SK-N-SH treated with all-trans-retinoic acid at 6 μM for 48 hours (cell line): ENCODE measurements at regions not wholly inside any gene's neighbourhood (a gene's known extent, or its start where the extent isn't known, plus 50 kb on each side); places are given as distances from the start of the nearest gene placed in this dataset.

Source experiments
- ATAC-seq: fragments of 200-7000 bp; cut with Tn5 transposase; 3 replicates; pipeline ENCODE4 v1.9.1; 2020; ENCODE audit warnings: mild to moderate bottlenecking, moderate library complexity
- ARNTL ChIP-seq: fragments of 450-650 bp; formaldehyde crosslinking; IDR thresholded peaks from 2 replicates; pipeline ENCODE4 v1.5.0; 2020; ENCODE audit warnings: low read depth, mild to moderate bottlenecking, moderate library complexity, borderline replicate concordance
- BACH2 ChIP-seq: fragments of 250-450 bp; sonication (Bioruptor Pico); IDR thresholded peaks from 2 replicates; pipeline ENCODE4 v1.9.0; 2021; ENCODE audit warnings: mild to moderate bottlenecking, borderline replicate concordance
- CREB5 ChIP-seq: fragments of 250-450 bp; sonication (Bioruptor Pico); IDR thresholded peaks from 2 replicates; pipeline ENCODE4 v1.5.1; 2020; ENCODE audit warnings: low read depth, mild to moderate bottlenecking, moderate library complexity
- CSDC2 ChIP-seq: fragments of 250-450 bp; sonication (Bioruptor Pico); IDR thresholded peaks from 2 replicates; pipeline ENCODE4 v1.5.0; 2020; ENCODE audit warnings: mild to moderate bottlenecking, moderate library complexity
- ESRRG ChIP-seq: fragments of 250-450 bp; sonication (Bioruptor Pico); IDR thresholded peaks from 2 replicates; pipeline ENCODE4 v1.6.1; 2021; ENCODE audit warnings: mild to moderate bottlenecking
- GLIS3 ChIP-seq: fragments of 250-450 bp; sonication (Bioruptor Pico); IDR thresholded peaks from 2 replicates; pipeline ENCODE4 v1.5.0; 2020; ENCODE audit warnings: mild to moderate bottlenecking, moderate library complexity
- ISL1 ChIP-seq: fragments of 250-450 bp; sonication (Bioruptor Pico); IDR thresholded peaks from 2 replicates; pipeline ENCODE4 v2.1.2; 2022; ENCODE audit warnings: mild to moderate bottlenecking, moderate library complexity
- OSR1 ChIP-seq: fragments of 250-450 bp; sonication (Bioruptor Pico); IDR thresholded peaks from 2 replicates; pipeline ENCODE4 v1.8.0; 2022; ENCODE audit warnings: moderate library complexity, mild to moderate bottlenecking, inconsistent platforms
- PATZ1 ChIP-seq: fragments of 250-450 bp; sonication (Bioruptor Pico); IDR thresholded peaks from 2 replicates; pipeline ENCODE4 v1.8.0; 2020; ENCODE audit warnings: mild to moderate bottlenecking, moderate library complexity, borderline replicate concordance
- POU6F1 ChIP-seq: fragments of 250-450 bp; sonication (Bioruptor Pico); IDR thresholded peaks from 2 replicates; pipeline ENCODE4 v1.8.0; 2021; ENCODE audit warnings: low read depth, mild to moderate bottlenecking, moderate library complexity, borderline replicate concordance
- PPARA ChIP-seq: fragments of 250-450 bp; sonication (Bioruptor Pico); IDR thresholded peaks from 2 replicates; pipeline ENCODE4 v1.5.0; 2020; ENCODE audit warnings: mild to moderate bottlenecking, borderline replicate concordance
- RARB ChIP-seq: fragments of 250-450 bp; sonication (Bioruptor Pico); IDR thresholded peaks from 2 replicates; pipeline ENCODE4 v1.8.0; 2021; ENCODE audit warnings: mild to moderate bottlenecking, moderate library complexity
- SNAI2 ChIP-seq: fragments of 250-450 bp; sonication (Bioruptor Pico); IDR thresholded peaks from 2 replicates; pipeline ENCODE4 v1.5.0; 2020; ENCODE audit warnings: mild to moderate bottlenecking, moderate library complexity
- TCF4 ChIP-seq: fragments of 250-450 bp; sonication (Bioruptor Pico); IDR thresholded peaks from 2 replicates; pipeline ENCODE4 v1.8.0; 2021; ENCODE audit warnings: mild to moderate bottlenecking, moderate library complexity, borderline replicate concordance
- ZC3H10 ChIP-seq: fragments of 250-450 bp; sonication (Bioruptor Pico); IDR thresholded peaks from 2 replicates; pipeline ENCODE4 v1.5.1; 2021; ENCODE audit warnings: mild to moderate bottlenecking, moderate library complexity
- ZFP3 ChIP-seq: fragments of 250-450 bp; sonication (Bioruptor Pico); IDR thresholded peaks from 2 replicates; pipeline ENCODE4 v1.5.0; 2020; ENCODE audit warnings: mild to moderate bottlenecking, moderate library complexity
- ZFP30 ChIP-seq: fragments of 450-650 bp; formaldehyde crosslinking; IDR thresholded peaks from 2 replicates; pipeline ENCODE4 v1.5.0; 2022; ENCODE audit warnings: mild to moderate bottlenecking, moderate library complexity
- ZNF565 ChIP-seq: fragments of 450-650 bp; formaldehyde crosslinking; conservative IDR thresholded peaks from 2 replicates; pipeline ENCODE4 v1.5.0; 2020; ENCODE audit warnings: low read depth, mild to moderate bottlenecking, moderate library complexity
- ZNF70 ChIP-seq: fragments of 450-650 bp; formaldehyde crosslinking; IDR thresholded peaks from 2 replicates; pipeline ENCODE4 v1.5.0; 2020; ENCODE audit warnings: mild to moderate bottlenecking, moderate library complexity
- ZNF8 ChIP-seq: fragments of 450-650 bp; formaldehyde crosslinking; IDR thresholded peaks from 2 replicates; pipeline ENCODE4 v1.5.0; 2020; ENCODE audit warnings: mild to moderate bottlenecking, moderate library complexity
- TF ChIP-seq, protein P1 (sequence below): fragments of 250-450 bp; sonication (Bioruptor Pico); IDR thresholded peaks from 2 replicates; pipeline ENCODE4 v1.5.0; 2020; ENCODE audit warnings: mild to moderate bottlenecking, moderate library complexity
- TF ChIP-seq, protein P2 (sequence below): fragments of 250-450 bp; sonication (Bioruptor Pico); IDR thresholded peaks from 2 replicates; pipeline ENCODE4 v1.5.1; 2021; ENCODE audit warnings: mild to moderate bottlenecking, moderate library complexity

GRCh38 chr12:28855761-28856310 is 293.2 kb upstream of the FAR2 start:
- ATAC-seq: no peak
- TF ChIP-seq GLIS3 (CRISPR knock-in tag) (no peak), ZNF8 (no peak), POU6F1 (CRISPR knock-in tag) (no peak), CSDC2 (CRISPR knock-in tag) (no peak), ESRRG (CRISPR knock-in tag) (no peak), PPARA (CRISPR knock-in tag) (no peak), RARB (CRISPR knock-in tag) (no peak), CREB5 (CRISPR knock-in tag) (no peak), ZFP30 (CRISPR knock-in tag) (no peak), ARNTL (CRISPR knock-in tag) (no peak), TCF4 (CRISPR knock-in tag) (no peak), ISL1 (CRISPR knock-in tag) (no peak), SNAI2 (CRISPR knock-in tag) (no peak), OSR1 (CRISPR knock-in tag) (no peak), ZNF565 (CRISPR knock-in tag) (no peak), BACH2 (no peak), PATZ1 (CRISPR knock-in tag) (no peak)
- TF ChIP-seq, protein P1, sequence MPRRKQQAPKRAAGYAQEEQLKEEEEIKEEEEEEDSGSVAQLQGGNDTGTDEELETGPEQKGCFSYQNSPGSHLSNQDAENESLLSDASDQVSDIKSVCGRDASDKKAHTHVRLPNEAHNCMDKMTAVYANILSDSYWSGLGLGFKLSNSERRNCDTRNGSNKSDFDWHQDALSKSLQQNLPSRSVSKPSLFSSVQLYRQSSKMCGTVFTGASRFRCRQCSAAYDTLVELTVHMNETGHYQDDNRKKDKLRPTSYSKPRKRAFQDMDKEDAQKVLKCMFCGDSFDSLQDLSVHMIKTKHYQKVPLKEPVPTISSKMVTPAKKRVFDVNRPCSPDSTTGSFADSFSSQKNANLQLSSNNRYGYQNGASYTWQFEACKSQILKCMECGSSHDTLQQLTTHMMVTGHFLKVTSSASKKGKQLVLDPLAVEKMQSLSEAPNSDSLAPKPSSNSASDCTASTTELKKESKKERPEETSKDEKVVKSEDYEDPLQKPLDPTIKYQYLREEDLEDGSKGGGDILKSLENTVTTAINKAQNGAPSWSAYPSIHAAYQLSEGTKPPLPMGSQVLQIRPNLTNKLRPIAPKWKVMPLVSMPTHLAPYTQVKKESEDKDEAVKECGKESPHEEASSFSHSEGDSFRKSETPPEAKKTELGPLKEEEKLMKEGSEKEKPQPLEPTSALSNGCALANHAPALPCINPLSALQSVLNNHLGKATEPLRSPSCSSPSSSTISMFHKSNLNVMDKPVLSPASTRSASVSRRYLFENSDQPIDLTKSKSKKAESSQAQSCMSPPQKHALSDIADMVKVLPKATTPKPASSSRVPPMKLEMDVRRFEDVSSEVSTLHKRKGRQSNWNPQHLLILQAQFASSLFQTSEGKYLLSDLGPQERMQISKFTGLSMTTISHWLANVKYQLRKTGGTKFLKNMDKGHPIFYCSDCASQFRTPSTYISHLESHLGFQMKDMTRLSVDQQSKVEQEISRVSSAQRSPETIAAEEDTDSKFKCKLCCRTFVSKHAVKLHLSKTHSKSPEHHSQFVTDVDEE (CRISPR knock-in tag): no peak

GRCh38 chr12:28857369-28857768 is 291.7 kb upstream of the FAR2 start:
- TF ChIP-seq ZFP3 (CRISPR knock-in tag) (no peak), ESRRG (CRISPR knock-in tag) (no peak), TCF4 (CRISPR knock-in tag) (no peak), ISL1 (CRISPR knock-in tag) (no peak), RARB (CRISPR knock-in tag) (no peak), ZFP30 (CRISPR knock-in tag) (no peak), POU6F1 (CRISPR knock-in tag) (no peak), PPARA (CRISPR knock-in tag) (no peak), OSR1 (CRISPR knock-in tag) (no peak), CREB5 (CRISPR knock-in tag) (no peak), ZNF70 (no peak), ZC3H10 (no peak)
- TF ChIP-seq, protein P2, sequence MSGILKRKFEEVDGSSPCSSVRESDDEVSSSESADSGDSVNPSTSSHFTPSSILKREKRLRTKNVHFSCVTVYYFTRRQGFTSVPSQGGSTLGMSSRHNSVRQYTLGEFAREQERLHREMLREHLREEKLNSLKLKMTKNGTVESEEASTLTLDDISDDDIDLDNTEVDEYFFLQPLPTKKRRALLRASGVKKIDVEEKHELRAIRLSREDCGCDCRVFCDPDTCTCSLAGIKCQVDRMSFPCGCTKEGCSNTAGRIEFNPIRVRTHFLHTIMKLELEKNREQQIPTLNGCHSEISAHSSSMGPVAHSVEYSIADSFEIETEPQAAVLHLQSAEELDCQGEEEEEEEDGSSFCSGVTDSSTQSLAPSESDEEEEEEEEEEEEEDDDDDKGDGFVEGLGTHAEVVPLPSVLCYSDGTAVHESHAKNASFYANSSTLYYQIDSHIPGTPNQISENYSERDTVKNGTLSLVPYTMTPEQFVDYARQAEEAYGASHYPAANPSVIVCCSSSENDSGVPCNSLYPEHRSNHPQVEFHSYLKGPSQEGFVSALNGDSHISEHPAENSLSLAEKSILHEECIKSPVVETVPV (CRISPR knock-in tag): no peak

More at GRCh38 chr12:28857369-28857768, 291.7 kb upstream of the FAR2 start:
- no peak for ATAC-seq
